ENCODE measurements at regions not wholly inside any gene's neighbourhood (a gene's known extent, or its start where the extent isn't known, plus 50 kb on each side); places are given as distances from the start of the nearest gene placed in this dataset.

DNA sequence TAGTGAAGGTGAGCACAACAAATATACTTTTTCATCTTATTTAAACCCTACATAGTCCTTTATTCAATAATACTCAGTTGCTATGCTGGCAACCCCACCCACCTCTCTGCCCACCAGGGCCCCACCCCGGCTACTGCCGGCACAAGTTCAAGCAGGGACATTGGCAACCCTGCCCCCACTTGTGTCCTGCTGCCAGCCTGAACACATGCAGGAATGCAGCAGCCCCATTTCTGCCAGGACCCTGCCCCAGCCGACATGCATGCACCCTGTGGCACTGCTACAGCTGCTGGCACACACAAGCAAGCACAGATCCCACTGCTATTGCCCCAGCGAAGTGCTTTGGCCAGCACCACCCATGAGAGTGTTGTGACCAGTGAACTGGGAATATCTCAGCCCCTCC, 289.8 kb downstream of the COG6 start:
- Histone ChIP-seq H3K4me1 (no peaks in the 10 kb centered on the region), H3K9ac (no peak overlapping the region), H3F3A (ENCODE audit: low read depth) (no peaks in the 10 kb centered on the region), H3K79me2 (ENCODE audit: low read depth) (no peaks in the 10 kb centered on the region), H3K4me3 (no peak overlapping the region), H2AFZ (replicated peaks) (no peak overlapping the region), H3K27ac (no peak overlapping the region), H3K9me3 (ENCODE audit: low read depth) (no peaks in the 10 kb centered on the region), H3K4me2 (no peak overlapping the region), H3K36me3 (no peaks in the 10 kb centered on the region), H4K20me1 (ENCODE audit: low read depth) (no peaks in the 10 kb centered on the region), H3K27me3 (no peaks in the 10 kb centered on the region)
- no peaks in the 10 kb centered on the region for H3K36me3 Mint-ChIP-seq
- no peak overlapping the region for H3K27ac Mint-ChIP-seq
- TF ChIP-seq, protein P1, sequence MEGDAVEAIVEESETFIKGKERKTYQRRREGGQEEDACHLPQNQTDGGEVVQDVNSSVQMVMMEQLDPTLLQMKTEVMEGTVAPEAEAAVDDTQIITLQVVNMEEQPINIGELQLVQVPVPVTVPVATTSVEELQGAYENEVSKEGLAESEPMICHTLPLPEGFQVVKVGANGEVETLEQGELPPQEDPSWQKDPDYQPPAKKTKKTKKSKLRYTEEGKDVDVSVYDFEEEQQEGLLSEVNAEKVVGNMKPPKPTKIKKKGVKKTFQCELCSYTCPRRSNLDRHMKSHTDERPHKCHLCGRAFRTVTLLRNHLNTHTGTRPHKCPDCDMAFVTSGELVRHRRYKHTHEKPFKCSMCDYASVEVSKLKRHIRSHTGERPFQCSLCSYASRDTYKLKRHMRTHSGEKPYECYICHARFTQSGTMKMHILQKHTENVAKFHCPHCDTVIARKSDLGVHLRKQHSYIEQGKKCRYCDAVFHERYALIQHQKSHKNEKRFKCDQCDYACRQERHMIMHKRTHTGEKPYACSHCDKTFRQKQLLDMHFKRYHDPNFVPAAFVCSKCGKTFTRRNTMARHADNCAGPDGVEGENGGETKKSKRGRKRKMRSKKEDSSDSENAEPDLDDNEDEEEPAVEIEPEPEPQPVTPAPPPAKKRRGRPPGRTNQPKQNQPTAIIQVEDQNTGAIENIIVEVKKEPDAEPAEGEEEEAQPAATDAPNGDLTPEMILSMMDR (IDR thresholded peaks at IDR 0.05): no peak
- TF ChIP-seq EZH2phosphoT487 (IDR thresholded peaks at IDR 0.05) (no peak), EZH2 (IDR thresholded peaks at IDR 0.05) (no peak)
- peaks cover 2% of the 10 kb centered on the region for H3K9me3 Mint-ChIP-seq
- no peak for DNase-seq (ENCODE audit: low spot score)
- peaks cover 2% of the 10 kb centered on the region for H3K27me3 Mint-ChIP-seq (ENCODE audit: insufficient read depth, low read depth)
- no peak overlapping the region for H3K4me3 Mint-ChIP-seq
- H3K4me1 Mint-ChIP-seq: peaks cover 11% of the 10 kb centered on the region

DNA sequence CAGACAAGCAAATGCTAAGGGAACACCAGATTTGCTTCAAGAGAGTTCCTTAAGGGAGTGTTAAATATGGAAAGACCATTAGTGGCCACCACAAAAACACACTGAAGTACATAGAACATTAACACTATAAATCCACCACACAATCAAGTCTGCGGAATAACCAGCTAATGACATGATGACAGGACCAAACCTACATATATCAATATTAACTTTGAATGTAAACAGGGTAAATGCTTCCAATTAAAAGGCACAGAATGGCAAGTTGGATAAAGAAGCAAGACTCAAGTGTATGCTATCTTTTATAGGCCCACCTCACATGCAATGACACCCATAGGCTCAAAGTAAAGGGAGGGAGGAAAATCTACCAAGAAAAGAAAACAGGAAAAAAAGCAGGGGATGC, 291.3 kb downstream of the COG6 start:
- Histone ChIP-seq H3K4me2 (no peak overlapping the region), H3K27ac (no peak overlapping the region)

DNA sequence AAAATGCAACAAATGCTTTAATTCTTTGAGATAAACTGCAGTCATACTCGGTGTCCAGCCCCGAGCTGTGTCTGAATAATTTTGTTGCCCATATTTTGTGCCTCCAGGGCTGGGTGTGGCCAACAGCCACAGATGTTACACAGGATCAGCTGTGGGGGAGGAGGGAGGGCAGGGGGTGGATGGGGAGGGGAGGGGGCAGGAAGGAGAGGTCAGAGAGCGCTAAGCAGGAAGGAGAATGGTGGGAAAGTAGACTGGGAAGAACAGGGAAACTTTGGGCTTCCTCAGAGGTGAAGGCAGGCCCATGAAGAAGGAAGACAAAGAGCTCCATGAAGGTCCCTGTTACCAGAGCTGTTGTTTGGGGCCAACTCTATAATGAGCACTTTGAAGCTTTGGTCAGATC, 295.8 kb downstream of the COG6 start:
- Histone ChIP-seq H3K4me1 (no peaks in the 10 kb centered on the region), H3K27ac (no peak overlapping the region), H3K27me3 (no peaks in the 10 kb centered on the region), H4K20me1 (ENCODE audit: low read depth) (no peaks in the 10 kb centered on the region), H2AFZ (replicated peaks) (no peak overlapping the region), H3K4me2 (no peak overlapping the region), H3K79me2 (ENCODE audit: low read depth) (no peaks in the 10 kb centered on the region), H3K36me3 (no peaks in the 10 kb centered on the region), H3K4me3 (no peak overlapping the region), H3K9me3 (ENCODE audit: low read depth) (no peaks in the 10 kb centered on the region), H3F3A (ENCODE audit: low read depth) (no peaks in the 10 kb centered on the region), H3K9ac (no peak overlapping the region)
- Mint-ChIP-seq H3K4me1 (peaks cover 6% of the 10 kb centered on the region), H3K4me3 (no peak overlapping the region), H3K27ac (no peak overlapping the region), H3K27me3 (ENCODE audit: insufficient read depth, low read depth) (no peaks in the 10 kb centered on the region), H3K36me3 (no peaks in the 10 kb centered on the region), H3K9me3 (no peaks in the 10 kb centered on the region)
- TF ChIP-seq, protein P1 (IDR thresholded peaks at IDR 0.05): no peak
- TF ChIP-seq EZH2phosphoT487 (IDR thresholded peaks at IDR 0.05): no peak
- TF ChIP-seq EZH2 (IDR thresholded peaks at IDR 0.05): no peak
- no peak for DNase-seq (ENCODE audit: low spot score)

More for the DNA sequence above, 291.3 kb downstream of the COG6 start:
- H3K9me3 Mint-ChIP-seq: peaks cover 2% of the 10 kb centered on the region
- H3K27me3 Mint-ChIP-seq (ENCODE audit: insufficient read depth, low read depth): peaks cover 2% of the 10 kb centered on the region
- Histone ChIP-seq H3K4me3 (no peak overlapping the region), H3K9ac (no peak overlapping the region), H3F3A (ENCODE audit: low read depth) (no peaks in the 10 kb centered on the region), H3K36me3 (no peaks in the 10 kb centered on the region), H3K4me1 (no peaks in the 10 kb centered on the region), H3K79me2 (ENCODE audit: low read depth) (no peaks in the 10 kb centered on the region), H4K20me1 (ENCODE audit: low read depth) (no peaks in the 10 kb centered on the region), H2AFZ (replicated peaks) (no peak overlapping the region), H3K27me3 (no peaks in the 10 kb centered on the region), H3K9me3 (ENCODE audit: low read depth) (no peaks in the 10 kb centered on the region)
- TF ChIP-seq EZH2phosphoT487 (IDR thresholded peaks at IDR 0.05) (no peak), EZH2 (IDR thresholded peaks at IDR 0.05) (no peak)
- TF ChIP-seq, protein P1 (IDR thresholded peaks at IDR 0.05): no peak
- no peaks in the 10 kb centered on the region for H3K36me3 Mint-ChIP-seq
- peaks cover 1% of the 10 kb centered on the region for H3K4me1 Mint-ChIP-seq
- DNase-seq (ENCODE audit: low spot score): no peak
- no peak overlapping the region for H3K27ac Mint-ChIP-seq
- no peak overlapping the region for H3K4me3 Mint-ChIP-seq
